WTC11 (cell line): ENCODE measurements at regions not wholly inside any gene's neighbourhood (a gene's known extent, or its start where the extent isn't known, plus 50 kb on each side); places are given as distances from the start of the nearest gene placed in this dataset.
A peak's percentile ranks its signal among the peaks of the same experiment; 100 is the strongest.

ENCODE experiments used
- ATAC-seq: fragments of 200-7000 bp; cut with Tn5 transposase; 2 replicates; pipeline ENCODE4 v1.10.0; 2021; ENCODE audit warnings: mild to moderate bottlenecking, moderate library complexity
- CTCF ChIA-PET: fragments of 300-600 bp; sonication (Branson Sonifier 250); formaldehyde crosslinking; loops from one replicate; lab custom pipeline; 2021; ENCODE audit warnings: antibody characterized with exemption; lab: Charles Lee
- POLR2A ChIA-PET: fragments of 350-600 bp; sonication (Branson Sonifier 250); formaldehyde crosslinking; loops from one replicate; lab custom pipeline; 2021; ENCODE audit warnings: antibody characterized with exemption; lab: Charles Lee
- DNase-seq: peaks from one replicate; pipeline ENCODE4 v3.0.0; 2021; ENCODE audit warnings: low spot score
- H3K27ac Mint-ChIP-seq: 2 replicates; pipeline ENCODE4 v1.8.0; 2021; ENCODE audit warnings: mixed read lengths
- H3K27me3 Mint-ChIP-seq: 2 replicates; pipeline ENCODE4 v1.8.0; 2021; ENCODE audit warnings: low read depth, mild to moderate bottlenecking, moderate library complexity, mixed read lengths
- H3K36me3 Mint-ChIP-seq: 2 replicates; pipeline ENCODE4 v1.8.0; 2021; ENCODE audit warnings: mixed read lengths
- H3K4me1 Mint-ChIP-seq: 2 replicates; pipeline ENCODE4 v1.8.0; 2022; ENCODE audit warnings: mixed read lengths
- H3K4me3 Mint-ChIP-seq: 2 replicates; pipeline ENCODE4 v1.8.0; 2021; ENCODE audit warnings: mild to moderate bottlenecking, moderate library complexity, mixed read lengths
- H3K9me3 Mint-ChIP-seq: 2 replicates; pipeline ENCODE4 v1.8.0; 2021; ENCODE audit warnings: mixed read lengths
- ATF1 ChIP-seq: sonication (generic); formaldehyde crosslinking; IDR thresholded peaks from 2 replicates; pipeline ENCODE4 v1.8.1; 2023; ENCODE audit warnings: mild to moderate bottlenecking, moderate library complexity, missing genetic modification reagents
- CTCF ChIP-seq: fragments of 200-600 bp; IDR thresholded peaks from 2 replicates; pipeline ENCODE4 v1.8.0; 2022; ENCODE audit warnings: antibody characterized with exemption
- GABPB1 ChIP-seq: sonication (generic); formaldehyde crosslinking; IDR thresholded peaks from 2 replicates; pipeline ENCODE4 v1.8.1; 2023; ENCODE audit warnings: mild to moderate bottlenecking, missing genetic modification reagents
- KAT7 ChIP-seq: sonication (generic); formaldehyde crosslinking; IDR thresholded peaks from 2 replicates; pipeline ENCODE4 v1.8.1; 2023; ENCODE audit warnings: missing genetic modification reagents, mild to moderate bottlenecking, borderline replicate concordance
- NFE2L1 ChIP-seq: sonication (generic); formaldehyde crosslinking; IDR thresholded peaks from 2 replicates; pipeline ENCODE4 v1.8.1; 2023; ENCODE audit warnings: missing genetic modification reagents
- NR2C2 ChIP-seq: sonication (generic); formaldehyde crosslinking; IDR thresholded peaks from 2 replicates; pipeline ENCODE4 v1.8.0; 2022; ENCODE audit warnings: mild to moderate bottlenecking, missing genetic modification reagents
- OVOL2 ChIP-seq: fragments of 250-450 bp; sonication (Bioruptor Pico); IDR thresholded peaks from 2 replicates; pipeline ENCODE4 v1.9.0; 2021; ENCODE audit warnings: mild to moderate bottlenecking, borderline replicate concordance
- PRDM15 ChIP-seq: sonication (generic); formaldehyde crosslinking; IDR thresholded peaks from 2 replicates; pipeline ENCODE4 v1.8.0; 2022; ENCODE audit warnings: missing genetic modification reagents
- SP1 ChIP-seq: sonication (generic); formaldehyde crosslinking; conservative IDR thresholded peaks from 2 replicates; pipeline ENCODE4 v1.8.1; 2022; ENCODE audit warnings: missing genetic modification reagents
- ZNF416 ChIP-seq: fragments of 250-450 bp; sonication (Bioruptor Pico); IDR thresholded peaks from 2 replicates; pipeline ENCODE4 v1.9.0; 2021; ENCODE audit warnings: mild to moderate bottlenecking, inconsistent platforms
- ZNF512 ChIP-seq: sonication (generic); formaldehyde crosslinking; IDR thresholded peaks from 2 replicates; pipeline ENCODE4 v1.8.1; 2022; ENCODE audit warnings: missing genetic modification reagents, borderline replicate concordance
- TF ChIP-seq, protein P1 (sequence below): fragments of 250-450 bp; sonication (Bioruptor Pico); IDR thresholded peaks from 2 replicates; pipeline ENCODE4 v1.9.0; 2021; ENCODE audit warnings: mild to moderate bottlenecking
- TF ChIP-seq, protein P2 (sequence below): fragments of 250-450 bp; sonication (Bioruptor Pico); IDR thresholded peaks from 2 replicates; pipeline ENCODE4 v1.9.0; 2021; ENCODE audit warnings: moderate library complexity, mild to moderate bottlenecking, inconsistent platforms, borderline replicate concordance
- TF ChIP-seq, protein P3 (sequence below): sonication (generic); formaldehyde crosslinking; IDR thresholded peaks from 2 replicates; pipeline ENCODE4 v1.8.0; 2022; ENCODE audit warnings: mild to moderate bottlenecking, missing genetic modification reagents

DNA sequence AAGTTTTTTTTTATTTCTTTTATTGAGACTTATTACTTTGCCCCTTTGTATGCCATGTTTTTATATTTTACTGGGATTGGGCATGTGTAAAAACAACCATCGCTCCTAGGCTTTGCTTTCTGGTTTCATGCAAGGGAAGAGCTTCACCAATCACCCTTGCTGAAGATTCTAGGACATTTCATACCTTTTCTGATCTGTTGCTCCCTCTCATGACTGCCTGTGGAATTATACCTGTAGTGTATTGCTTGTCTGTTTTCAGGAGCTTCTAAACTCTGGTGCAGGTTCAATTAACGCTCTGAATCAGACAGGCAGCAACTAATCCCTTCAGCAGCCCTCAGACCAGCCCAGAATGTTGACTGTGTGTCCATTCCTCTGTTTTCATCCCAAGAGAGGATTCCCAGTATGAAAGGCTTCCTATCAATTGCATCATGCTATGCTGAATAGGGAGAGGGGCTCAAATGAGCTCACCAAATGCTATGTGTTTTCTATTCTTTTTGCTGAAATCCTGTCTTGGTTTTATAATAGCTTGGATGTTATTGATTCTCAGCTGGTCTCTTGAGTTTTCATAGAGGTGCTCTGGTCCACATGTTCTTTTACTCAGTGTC is 572.9 kb upstream of the CDH6 start:
- no peak for DNase-seq
- no peak overlapping the region for H3K4me3 Mint-ChIP-seq
- POLR2A ChIA-PET, result no interaction called here
- peak; percentile 44; the same call in 1 of the 2 replicates for ATAC-seq
- TF ChIP-seq GABPB1 (CRISPR knock-in tag), result peak; percentile 78
- TF ChIP-seq NFE2L1 (CRISPR knock-in tag), result no peak
- no peak for TF ChIP-seq ATF1 (CRISPR knock-in tag)
- TF ChIP-seq, all 79 proteins: peak for 1
- H3K9me3 Mint-ChIP-seq, result peaks cover 18% of the 10 kb centered on the region
- H3K27ac Mint-ChIP-seq, result no peak overlapping the region
- no peaks in the 10 kb centered on the region for H3K4me1 Mint-ChIP-seq
- CTCF ChIA-PET, result interaction anchor here (0.8 to 1.5 kb wide), 4 partner anchors 13 to 580 kb away, joined by 3 to 7 read pairs (median 3); no protein-coding TSS in a partner anchor
- no peaks in the 10 kb centered on the region; the same call in 1 of the 2 replicates for H3K27me3 Mint-ChIP-seq
- H3K36me3 Mint-ChIP-seq, result peaks cover 7% of the 10 kb centered on the region

- Mint-ChIP-seq H3K27ac (no peak overlapping the region), H3K27me3 (peaks cover 40% of the 10 kb centered on the region)
- TF ChIP-seq SP1, result no peak
- no peak for TF ChIP-seq OVOL2
- TF ChIP-seq NR2C2 (CRISPR knock-in tag), result no peak
- TF ChIP-seq, protein P1, sequence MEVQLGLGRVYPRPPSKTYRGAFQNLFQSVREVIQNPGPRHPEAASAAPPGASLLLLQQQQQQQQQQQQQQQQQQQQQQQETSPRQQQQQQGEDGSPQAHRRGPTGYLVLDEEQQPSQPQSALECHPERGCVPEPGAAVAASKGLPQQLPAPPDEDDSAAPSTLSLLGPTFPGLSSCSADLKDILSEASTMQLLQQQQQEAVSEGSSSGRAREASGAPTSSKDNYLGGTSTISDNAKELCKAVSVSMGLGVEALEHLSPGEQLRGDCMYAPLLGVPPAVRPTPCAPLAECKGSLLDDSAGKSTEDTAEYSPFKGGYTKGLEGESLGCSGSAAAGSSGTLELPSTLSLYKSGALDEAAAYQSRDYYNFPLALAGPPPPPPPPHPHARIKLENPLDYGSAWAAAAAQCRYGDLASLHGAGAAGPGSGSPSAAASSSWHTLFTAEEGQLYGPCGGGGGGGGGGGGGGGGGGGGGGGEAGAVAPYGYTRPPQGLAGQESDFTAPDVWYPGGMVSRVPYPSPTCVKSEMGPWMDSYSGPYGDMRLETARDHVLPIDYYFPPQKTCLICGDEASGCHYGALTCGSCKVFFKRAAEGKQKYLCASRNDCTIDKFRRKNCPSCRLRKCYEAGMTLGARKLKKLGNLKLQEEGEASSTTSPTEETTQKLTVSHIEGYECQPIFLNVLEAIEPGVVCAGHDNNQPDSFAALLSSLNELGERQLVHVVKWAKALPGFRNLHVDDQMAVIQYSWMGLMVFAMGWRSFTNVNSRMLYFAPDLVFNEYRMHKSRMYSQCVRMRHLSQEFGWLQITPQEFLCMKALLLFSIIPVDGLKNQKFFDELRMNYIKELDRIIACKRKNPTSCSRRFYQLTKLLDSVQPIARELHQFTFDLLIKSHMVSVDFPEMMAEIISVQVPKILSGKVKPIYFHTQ (CRISPR knock-in tag), result no peak
- TF ChIP-seq, protein P2, sequence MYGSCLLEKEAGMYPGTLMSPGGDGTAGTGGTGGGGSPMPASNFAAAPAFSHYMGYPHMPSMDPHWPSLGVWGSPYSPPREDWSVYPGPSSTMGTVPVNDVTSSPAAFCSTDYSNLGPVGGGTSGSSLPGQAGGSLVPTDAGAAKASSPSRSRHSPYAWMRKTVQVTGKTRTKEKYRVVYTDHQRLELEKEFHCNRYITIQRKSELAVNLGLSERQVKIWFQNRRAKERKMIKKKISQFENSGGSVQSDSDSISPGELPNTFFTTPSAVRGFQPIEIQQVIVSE (CRISPR knock-in tag), result no peak
- no peak for TF ChIP-seq ZNF416 (CRISPR knock-in tag)
- no peak for TF ChIP-seq CTCF
- no peak for TF ChIP-seq PRDM15 (CRISPR knock-in tag)
- TF ChIP-seq, all 79 proteins: peak for 0
- DNase-seq (no peak), ATAC-seq (no peak)
- H3K36me3 Mint-ChIP-seq, result peaks cover 7% of the 10 kb centered on the region; the same call in 1 of the 2 replicates
- H3K4me3 Mint-ChIP-seq, result no peak overlapping the region
- ChIA-PET POLR2A (no interaction called here), CTCF (interaction anchor here (1.1 kb wide), 1 partner anchor 195 kb away, joined by 3 read pairs; no protein-coding TSS in a partner anchor)
- peaks cover 6% of the 10 kb centered on the region for H3K9me3 Mint-ChIP-seq
- 0 out of 2 replicates have a peak, but pooled peaks cover 2% of the 10 kb centered on the region for H3K4me1 Mint-ChIP-seq
Measured at GRCh38 chr5:30608501-30608900, 585.0 kb upstream of the CDH6 start.

GRCh38 chr5:30607301-30607894 is 586.1 kb upstream of the CDH6 start:
- H3K4me1 Mint-ChIP-seq, result 0 out of 2 replicates have a peak, but pooled peaks cover 2% of the 10 kb centered on the region
- H3K4me3 Mint-ChIP-seq, result no peak overlapping the region
- POLR2A ChIA-PET, result no interaction called here

More at GRCh38 chr5:30607301-30607894, 586.1 kb upstream of the CDH6 start:
- peaks cover 42% of the 10 kb centered on the region for H3K27me3 Mint-ChIP-seq
- TF ChIP-seq, protein P3, sequence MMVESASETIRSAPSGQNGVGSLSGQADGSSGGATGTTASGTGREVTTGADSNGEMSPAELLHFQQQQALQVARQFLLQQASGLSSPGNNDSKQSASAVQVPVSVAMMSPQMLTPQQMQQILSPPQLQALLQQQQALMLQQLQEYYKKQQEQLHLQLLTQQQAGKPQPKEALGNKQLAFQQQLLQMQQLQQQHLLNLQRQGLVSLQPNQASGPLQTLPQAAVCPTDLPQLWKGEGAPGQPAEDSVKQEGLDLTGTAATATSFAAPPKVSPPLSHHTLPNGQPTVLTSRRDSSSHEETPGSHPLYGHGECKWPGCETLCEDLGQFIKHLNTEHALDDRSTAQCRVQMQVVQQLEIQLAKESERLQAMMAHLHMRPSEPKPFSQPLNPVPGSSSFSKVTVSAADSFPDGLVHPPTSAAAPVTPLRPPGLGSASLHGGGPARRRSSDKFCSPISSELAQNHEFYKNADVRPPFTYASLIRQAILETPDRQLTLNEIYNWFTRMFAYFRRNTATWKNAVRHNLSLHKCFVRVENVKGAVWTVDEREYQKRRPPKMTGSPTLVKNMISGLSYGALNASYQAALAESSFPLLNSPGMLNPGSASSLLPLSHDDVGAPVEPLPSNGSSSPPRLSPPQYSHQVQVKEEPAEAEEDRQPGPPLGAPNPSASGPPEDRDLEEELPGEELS (CRISPR knock-in tag), result 0 out of 2 replicates have a peak, but pooled peaks have one; percentile 15
- no peak for TF ChIP-seq KAT7 (CRISPR knock-in tag)
- no peak for TF ChIP-seq ZNF512 (CRISPR knock-in tag)
- H3K9me3 Mint-ChIP-seq, result peaks cover 6% of the 10 kb centered on the region
- DNase-seq, result no peak
- CTCF ChIA-PET, result interaction anchor here (1.0 to 1.1 kb wide), 2 partner anchors 13 to 193 kb away, joined by 3 read pairs; no protein-coding TSS in a partner anchor
- H3K27ac Mint-ChIP-seq, result no peak overlapping the region
- peak; percentile 87 for ATAC-seq
- H3K36me3 Mint-ChIP-seq, result peaks cover 7% of the 10 kb centered on the region; the same call in 1 of the 2 replicates
